Sigmoid colon (tissue), 4 donors: ENCODE measurements at regions not wholly inside any gene's neighbourhood (a gene's known extent, or its start where the extent isn't known, plus 50 kb on each side); places are given as distances from the start of the nearest gene placed in this dataset.

ENCODE experiments used
- POLR2A ChIP-seq, 2 donors: fragments of 450-650 bp; IDR thresholded peaks; one replicate each; pipeline ENCODE4 v1.6.1; 2016; ENCODE audit warnings: antibody characterized with exemption in 2 of 2, mild to moderate bottlenecking in 2 of 2, moderate library complexity in 2 of 2
- POLR2AphosphoS5 ChIP-seq, 4 donors: sonication (generic); formaldehyde crosslinking; IDR thresholded peaks; one replicate each; pipeline ENCODE4 v1.6.1; 2017; ENCODE audit warnings: antibody characterized with exemption in 4 of 4
- TF ChIP-seq, protein P1 (sequence below), 4 experiments: fragments of 450-650 bp in 3 of 4; fragments of 200-600 bp in 1 of 4; IDR thresholded peaks; one replicate each; pipeline ENCODE4 v1.5.1; 2016 to 2019; ENCODE audit warnings: antibody characterized with exemption in 4 of 4, mild to moderate bottlenecking in 3 of 4, moderate library complexity in 2 of 4

DNA sequence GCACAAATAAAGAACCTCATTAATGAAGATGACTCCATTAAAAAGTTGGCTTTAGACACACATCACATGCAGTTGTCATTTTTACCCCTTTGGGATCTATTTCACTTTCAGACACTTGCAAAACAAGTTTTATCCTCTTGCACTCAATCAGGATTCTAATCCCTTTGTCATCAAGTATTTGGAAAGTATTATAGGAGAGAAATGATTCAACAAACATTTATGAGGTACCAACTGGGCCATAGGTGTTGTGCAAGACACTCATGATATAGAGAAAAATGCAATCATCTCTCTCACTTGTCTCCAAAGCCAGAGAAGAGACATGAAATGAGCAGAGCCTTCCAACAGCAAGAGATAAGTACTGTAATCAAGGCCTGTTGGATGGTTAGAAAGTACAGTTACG, 327.7 kb downstream of the RMST start:
- TF ChIP-seq POLR2A (IDR thresholded peaks at IDR 0.05) (no peak), POLR2AphosphoS5 (IDR thresholded peaks at IDR 0.05) (no peak)
- TF ChIP-seq, protein P1, sequence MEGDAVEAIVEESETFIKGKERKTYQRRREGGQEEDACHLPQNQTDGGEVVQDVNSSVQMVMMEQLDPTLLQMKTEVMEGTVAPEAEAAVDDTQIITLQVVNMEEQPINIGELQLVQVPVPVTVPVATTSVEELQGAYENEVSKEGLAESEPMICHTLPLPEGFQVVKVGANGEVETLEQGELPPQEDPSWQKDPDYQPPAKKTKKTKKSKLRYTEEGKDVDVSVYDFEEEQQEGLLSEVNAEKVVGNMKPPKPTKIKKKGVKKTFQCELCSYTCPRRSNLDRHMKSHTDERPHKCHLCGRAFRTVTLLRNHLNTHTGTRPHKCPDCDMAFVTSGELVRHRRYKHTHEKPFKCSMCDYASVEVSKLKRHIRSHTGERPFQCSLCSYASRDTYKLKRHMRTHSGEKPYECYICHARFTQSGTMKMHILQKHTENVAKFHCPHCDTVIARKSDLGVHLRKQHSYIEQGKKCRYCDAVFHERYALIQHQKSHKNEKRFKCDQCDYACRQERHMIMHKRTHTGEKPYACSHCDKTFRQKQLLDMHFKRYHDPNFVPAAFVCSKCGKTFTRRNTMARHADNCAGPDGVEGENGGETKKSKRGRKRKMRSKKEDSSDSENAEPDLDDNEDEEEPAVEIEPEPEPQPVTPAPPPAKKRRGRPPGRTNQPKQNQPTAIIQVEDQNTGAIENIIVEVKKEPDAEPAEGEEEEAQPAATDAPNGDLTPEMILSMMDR (IDR thresholded peaks at IDR 0.05) = no peak
